G401.6 (cell line): ENCODE measurements at regions not wholly inside any gene's neighbourhood (a gene's known extent, or its start where the extent isn't known, plus 50 kb on each side); places are given as distances from the start of the nearest gene placed in this dataset.

Experiments used
- FAIRE-seq: peaks from 2 replicates; lab custom pipeline; 2012; peaks lifted over from hg19 to GRCh38; lab: Jason Lieb, UNC

DNA sequence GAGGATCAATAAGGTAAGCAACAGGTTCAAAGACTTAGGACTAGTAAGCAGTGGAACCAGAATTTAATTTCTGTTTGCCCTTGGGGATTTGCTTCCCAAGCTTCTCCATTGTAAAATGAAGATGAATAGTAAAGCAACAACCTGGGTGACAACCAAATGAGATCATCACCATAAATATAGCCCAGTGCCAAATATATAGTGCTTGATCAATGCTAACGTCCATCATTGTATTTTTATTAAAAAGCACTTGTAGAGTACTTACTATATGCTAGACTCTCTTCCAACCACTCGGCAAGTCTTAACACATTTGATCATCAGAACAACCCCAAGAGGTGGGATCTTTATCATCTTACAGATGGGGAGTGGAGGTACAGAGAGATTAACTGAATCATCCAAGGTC lies 51.5 kb upstream of the NMNAT3 start:
- FAIRE-seq = no peak

DNA sequence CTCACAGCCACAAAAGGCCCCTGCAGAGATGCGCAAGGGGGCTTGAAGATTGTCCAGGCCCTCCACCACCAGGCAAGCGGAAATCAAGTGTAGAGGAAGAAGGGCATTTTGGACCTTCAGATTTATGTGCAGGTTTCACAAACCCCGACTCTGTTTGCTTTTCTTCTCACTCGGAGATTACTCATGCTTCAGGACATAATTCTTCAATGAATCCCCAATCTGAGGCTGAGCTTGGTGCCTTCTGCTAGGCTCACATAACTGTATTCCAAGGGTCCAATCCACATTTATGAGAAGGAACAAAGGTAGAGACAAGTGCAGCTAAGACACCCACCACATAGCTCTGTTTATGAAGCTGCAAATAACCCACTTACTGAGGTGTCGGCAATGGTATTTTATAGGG lies 50.6 kb upstream of the NMNAT3 start:
- no peak for FAIRE-seq
